SK-N-SH treated with all-trans-retinoic acid at 6 μM for 48 hours (cell line): ENCODE measurements at regions not wholly inside any gene's neighbourhood (a gene's known extent, or its start where the extent isn't known, plus 50 kb on each side); places are given as distances from the start of the nearest gene placed in this dataset.

Source experiments
- CREB5 ChIP-seq: fragments of 250-450 bp; sonication (Bioruptor Pico); IDR thresholded peaks from 2 replicates; pipeline ENCODE4 v1.5.1; 2020; ENCODE audit warnings: low read depth, mild to moderate bottlenecking, moderate library complexity
- ESRRG ChIP-seq: fragments of 250-450 bp; sonication (Bioruptor Pico); IDR thresholded peaks from 2 replicates; pipeline ENCODE4 v1.6.1; 2021; ENCODE audit warnings: mild to moderate bottlenecking
- ISL1 ChIP-seq: fragments of 250-450 bp; sonication (Bioruptor Pico); IDR thresholded peaks from 2 replicates; pipeline ENCODE4 v2.1.2; 2022; ENCODE audit warnings: mild to moderate bottlenecking, moderate library complexity
- PATZ1 ChIP-seq: fragments of 250-450 bp; sonication (Bioruptor Pico); IDR thresholded peaks from 2 replicates; pipeline ENCODE4 v1.8.0; 2020; ENCODE audit warnings: mild to moderate bottlenecking, moderate library complexity, borderline replicate concordance
- SNAI2 ChIP-seq: fragments of 250-450 bp; sonication (Bioruptor Pico); IDR thresholded peaks from 2 replicates; pipeline ENCODE4 v1.5.0; 2020; ENCODE audit warnings: mild to moderate bottlenecking, moderate library complexity
- ZFP3 ChIP-seq: fragments of 250-450 bp; sonication (Bioruptor Pico); IDR thresholded peaks from 2 replicates; pipeline ENCODE4 v1.5.0; 2020; ENCODE audit warnings: mild to moderate bottlenecking, moderate library complexity

GRCh38 chr1:234687011-234687410 lies 77.0 kb upstream of the IRF2BP2 start:
- TF ChIP-seq CREB5 (no peak), ISL1 (CRISPR knock-in tag) (no peak), ZFP3 (CRISPR knock-in tag) (no peak), PATZ1 (no peak), SNAI2 (CRISPR knock-in tag) (no peak), ESRRG (no peak)
